LHCN-M2 (cell line): ENCODE measurements at regions not wholly inside any gene's neighbourhood (a gene's known extent, or its start where the extent isn't known, plus 50 kb on each side); places are given as distances from the start of the nearest gene placed in this dataset.

ENCODE experiments used
- DNase-seq: peaks from one replicate; pipeline ENCODE4 v3.0.0-alpha.2; 2012; ENCODE audit warnings: low read depth

DNA sequence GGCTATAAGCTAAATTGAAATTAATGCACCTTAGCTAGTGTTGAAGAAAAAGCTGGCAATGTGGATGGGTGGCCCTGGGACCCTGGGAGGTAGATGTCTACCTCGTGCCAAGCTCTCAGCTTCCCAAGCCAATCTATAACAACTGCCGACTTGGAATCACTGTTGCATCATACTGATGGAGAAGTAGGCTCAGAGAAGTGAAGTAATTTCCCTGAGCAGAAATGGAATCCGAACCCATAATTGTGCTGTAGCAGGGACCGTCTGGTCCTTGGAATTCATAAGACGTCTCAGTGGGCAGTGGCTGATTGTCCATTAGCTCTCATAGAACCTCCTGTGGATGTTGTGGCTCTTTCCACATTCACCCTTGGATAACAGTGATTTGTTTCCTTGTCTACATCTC lies 196.6 kb downstream of the RAB11FIP4 start:
- DNase-seq = no peak
